Mucosa of gallbladder (tissue), 1 donor: ENCODE measurements at regions not wholly inside any gene's neighbourhood (a gene's known extent, or its start where the extent isn't known, plus 50 kb on each side); places are given as distances from the start of the nearest gene placed in this dataset.

ENCODE experiments used
- DNase-seq: peaks from one replicate; pipeline ENCODE4 v3.0.0-alpha.2; 2020; ENCODE audit warnings: low spot score
- donor health status: DM: no; HTN: no; CAD: no.

GRCh38 chr4:41458689-41459088 is 79.3 kb upstream of the LIMCH1 start:
- DNase-seq = no peak

- no peak for DNase-seq
These were observed 77.3 kb upstream of the LIMCH1 start for GRCh38 chr4:41460641-41461040.

GRCh38 chr4:41461780-41462307 is 76.1 kb upstream of the LIMCH1 start:
- no peak for DNase-seq

- DNase-seq = no peak
These were observed 72.7 kb upstream of the LIMCH1 start for GRCh38 chr4:41465146-41465761.

- DNase-seq = no peak
These were observed 71.7 kb upstream of the LIMCH1 start for GRCh38 chr4:41466249-41466648.

- no peak for DNase-seq
These were observed 69.8 kb upstream of the LIMCH1 start for GRCh38 chr4:41468122-41468521.

GRCh38 chr4:41471126-41472071 is 66.6 kb upstream of the LIMCH1 start:
- no peak for DNase-seq

GRCh38 chr4:41472081-41472480 is 65.9 kb upstream of the LIMCH1 start:
- no peak for DNase-seq

- no peak for DNase-seq
These were observed 64.8 kb upstream of the LIMCH1 start for GRCh38 chr4:41473176-41473575.

- no peak for DNase-seq
These were observed 62.6 kb upstream of the LIMCH1 start for GRCh38 chr4:41475402-41475801.

GRCh38 chr4:41476310-41476885 is 61.6 kb upstream of the LIMCH1 start:
- no peak for DNase-seq

GRCh38 chr4:41477181-41477905 is 60.6 kb upstream of the LIMCH1 start:
- DNase-seq = no peak

- no peak for DNase-seq
These were observed 59.4 kb upstream of the LIMCH1 start for GRCh38 chr4:41478518-41478917.

GRCh38 chr4:41480896-41481311 is 57.1 kb upstream of the LIMCH1 start:
- DNase-seq = no peak

- no peak for DNase-seq
These were observed 54.2 kb upstream of the LIMCH1 start for GRCh38 chr4:41483771-41484170.

- DNase-seq = no peak
These were observed 52.9 kb upstream of the LIMCH1 start for GRCh38 chr4:41485041-41485440.

- DNase-seq = no peak
These were observed 50.0 kb upstream of the LIMCH1 start for GRCh38 chr4:41487868-41488440.
